ENCODE measurements at regions not wholly inside any gene's neighbourhood (a gene's known extent, or its start where the extent isn't known, plus 50 kb on each side); places are given as distances from the start of the nearest gene placed in this dataset.

DNA sequence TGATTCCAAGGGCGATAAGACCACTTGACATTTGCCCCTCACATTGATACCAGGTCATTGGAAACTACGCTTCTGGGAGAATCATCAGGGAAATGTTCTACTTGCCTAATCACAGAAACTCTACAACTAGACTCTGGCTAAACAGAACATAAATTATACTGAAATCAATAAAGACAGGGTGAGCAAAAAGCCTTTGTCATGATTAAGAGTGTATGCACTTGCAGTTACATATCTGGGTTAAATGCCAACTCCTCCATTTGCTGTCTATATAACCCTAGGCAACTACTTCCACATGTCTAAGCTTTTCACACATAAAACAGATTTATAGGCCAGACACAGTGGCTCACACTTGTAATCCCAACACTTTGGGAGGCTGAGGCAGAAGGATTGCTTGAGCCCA, 125.7 kb downstream of the PHLDA1 start:
- TF ChIP-seq, protein P1, sequence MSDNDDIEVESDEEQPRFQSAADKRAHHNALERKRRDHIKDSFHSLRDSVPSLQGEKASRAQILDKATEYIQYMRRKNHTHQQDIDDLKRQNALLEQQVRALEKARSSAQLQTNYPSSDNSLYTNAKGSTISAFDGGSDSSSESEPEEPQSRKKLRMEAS (CRISPR knock-in tag; IDR thresholded peaks at IDR 0.05): no peak
- TF ChIP-seq, protein P2, sequence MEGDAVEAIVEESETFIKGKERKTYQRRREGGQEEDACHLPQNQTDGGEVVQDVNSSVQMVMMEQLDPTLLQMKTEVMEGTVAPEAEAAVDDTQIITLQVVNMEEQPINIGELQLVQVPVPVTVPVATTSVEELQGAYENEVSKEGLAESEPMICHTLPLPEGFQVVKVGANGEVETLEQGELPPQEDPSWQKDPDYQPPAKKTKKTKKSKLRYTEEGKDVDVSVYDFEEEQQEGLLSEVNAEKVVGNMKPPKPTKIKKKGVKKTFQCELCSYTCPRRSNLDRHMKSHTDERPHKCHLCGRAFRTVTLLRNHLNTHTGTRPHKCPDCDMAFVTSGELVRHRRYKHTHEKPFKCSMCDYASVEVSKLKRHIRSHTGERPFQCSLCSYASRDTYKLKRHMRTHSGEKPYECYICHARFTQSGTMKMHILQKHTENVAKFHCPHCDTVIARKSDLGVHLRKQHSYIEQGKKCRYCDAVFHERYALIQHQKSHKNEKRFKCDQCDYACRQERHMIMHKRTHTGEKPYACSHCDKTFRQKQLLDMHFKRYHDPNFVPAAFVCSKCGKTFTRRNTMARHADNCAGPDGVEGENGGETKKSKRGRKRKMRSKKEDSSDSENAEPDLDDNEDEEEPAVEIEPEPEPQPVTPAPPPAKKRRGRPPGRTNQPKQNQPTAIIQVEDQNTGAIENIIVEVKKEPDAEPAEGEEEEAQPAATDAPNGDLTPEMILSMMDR (IDR thresholded peaks at IDR 0.05): no peak
- TF ChIP-seq EMX1 (CRISPR knock-in tag; IDR thresholded peaks at IDR 0.05): no peak
- no peak for TF ChIP-seq ZNF121 (CRISPR knock-in tag; IDR thresholded peaks at IDR 0.05)
- no peak for TF ChIP-seq SP1 (CRISPR knock-in tag; conservative IDR thresholded peaks at IDR 0.05)
- TF ChIP-seq RELA (CRISPR knock-in tag; IDR thresholded peaks at IDR 0.05; ENCODE audit: borderline replicate concordance): no peak
- no peak for TF ChIP-seq ZNF671 (CRISPR knock-in tag; IDR thresholded peaks at IDR 0.05)
- no peak for TF ChIP-seq IRF2 (CRISPR knock-in tag; IDR thresholded peaks at IDR 0.05; ENCODE audit: borderline replicate concordance, low read depth)
- TF ChIP-seq, protein P3, sequence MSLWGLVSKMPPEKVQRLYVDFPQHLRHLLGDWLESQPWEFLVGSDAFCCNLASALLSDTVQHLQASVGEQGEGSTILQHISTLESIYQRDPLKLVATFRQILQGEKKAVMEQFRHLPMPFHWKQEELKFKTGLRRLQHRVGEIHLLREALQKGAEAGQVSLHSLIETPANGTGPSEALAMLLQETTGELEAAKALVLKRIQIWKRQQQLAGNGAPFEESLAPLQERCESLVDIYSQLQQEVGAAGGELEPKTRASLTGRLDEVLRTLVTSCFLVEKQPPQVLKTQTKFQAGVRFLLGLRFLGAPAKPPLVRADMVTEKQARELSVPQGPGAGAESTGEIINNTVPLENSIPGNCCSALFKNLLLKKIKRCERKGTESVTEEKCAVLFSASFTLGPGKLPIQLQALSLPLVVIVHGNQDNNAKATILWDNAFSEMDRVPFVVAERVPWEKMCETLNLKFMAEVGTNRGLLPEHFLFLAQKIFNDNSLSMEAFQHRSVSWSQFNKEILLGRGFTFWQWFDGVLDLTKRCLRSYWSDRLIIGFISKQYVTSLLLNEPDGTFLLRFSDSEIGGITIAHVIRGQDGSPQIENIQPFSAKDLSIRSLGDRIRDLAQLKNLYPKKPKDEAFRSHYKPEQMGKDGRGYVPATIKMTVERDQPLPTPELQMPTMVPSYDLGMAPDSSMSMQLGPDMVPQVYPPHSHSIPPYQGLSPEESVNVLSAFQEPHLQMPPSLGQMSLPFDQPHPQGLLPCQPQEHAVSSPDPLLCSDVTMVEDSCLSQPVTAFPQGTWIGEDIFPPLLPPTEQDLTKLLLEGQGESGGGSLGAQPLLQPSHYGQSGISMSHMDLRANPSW (CRISPR knock-in tag; conservative IDR thresholded peaks at IDR 0.05; ENCODE audit: low read depth): no peak
- no peak for TF ChIP-seq CREB1 (CRISPR knock-in tag; IDR thresholded peaks at IDR 0.05)
- TF ChIP-seq ZNF263 (CRISPR knock-in tag; IDR thresholded peaks at IDR 0.05; ENCODE audit: low read depth): no peak
- TF ChIP-seq, protein P4, sequence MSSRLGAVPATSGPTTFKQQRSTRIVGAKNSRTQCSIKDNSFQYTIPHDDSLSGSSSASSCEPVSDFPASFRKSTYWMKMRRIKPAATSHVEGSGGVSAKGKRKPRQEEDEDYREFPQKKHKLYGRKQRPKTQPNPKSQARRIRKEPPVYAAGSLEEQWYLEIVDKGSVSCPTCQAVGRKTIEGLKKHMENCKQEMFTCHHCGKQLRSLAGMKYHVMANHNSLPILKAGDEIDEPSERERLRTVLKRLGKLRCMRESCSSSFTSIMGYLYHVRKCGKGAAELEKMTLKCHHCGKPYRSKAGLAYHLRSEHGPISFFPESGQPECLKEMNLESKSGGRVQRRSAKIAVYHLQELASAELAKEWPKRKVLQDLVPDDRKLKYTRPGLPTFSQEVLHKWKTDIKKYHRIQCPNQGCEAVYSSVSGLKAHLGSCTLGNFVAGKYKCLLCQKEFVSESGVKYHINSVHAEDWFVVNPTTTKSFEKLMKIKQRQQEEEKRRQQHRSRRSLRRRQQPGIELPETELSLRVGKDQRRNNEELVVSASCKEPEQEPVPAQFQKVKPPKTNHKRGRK (CRISPR knock-in tag; IDR thresholded peaks at IDR 0.05; ENCODE audit: borderline replicate concordance): no peak
- TF ChIP-seq, protein P5, sequence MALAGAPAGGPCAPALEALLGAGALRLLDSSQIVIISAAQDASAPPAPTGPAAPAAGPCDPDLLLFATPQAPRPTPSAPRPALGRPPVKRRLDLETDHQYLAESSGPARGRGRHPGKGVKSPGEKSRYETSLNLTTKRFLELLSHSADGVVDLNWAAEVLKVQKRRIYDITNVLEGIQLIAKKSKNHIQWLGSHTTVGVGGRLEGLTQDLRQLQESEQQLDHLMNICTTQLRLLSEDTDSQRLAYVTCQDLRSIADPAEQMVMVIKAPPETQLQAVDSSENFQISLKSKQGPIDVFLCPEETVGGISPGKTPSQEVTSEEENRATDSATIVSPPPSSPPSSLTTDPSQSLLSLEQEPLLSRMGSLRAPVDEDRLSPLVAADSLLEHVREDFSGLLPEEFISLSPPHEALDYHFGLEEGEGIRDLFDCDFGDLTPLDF (CRISPR knock-in tag; IDR thresholded peaks at IDR 0.05): no peak

Measured in WTC11 (cell line).